HG02798 (cell line): ENCODE measurements at regions not wholly inside any gene's neighbourhood (a gene's known extent, or its start where the extent isn't known, plus 50 kb on each side); places are given as distances from the start of the nearest gene placed in this dataset.

Experiments used
- ATAC-seq: cut with Tn5 transposase; IDR thresholded peaks from one replicate; pipeline ENCODE4 v1.9.1; 2021; ENCODE audit warnings: mild to moderate bottlenecking; ENCODE audit not compliant: unreplicated experiment, poor library complexity

DNA sequence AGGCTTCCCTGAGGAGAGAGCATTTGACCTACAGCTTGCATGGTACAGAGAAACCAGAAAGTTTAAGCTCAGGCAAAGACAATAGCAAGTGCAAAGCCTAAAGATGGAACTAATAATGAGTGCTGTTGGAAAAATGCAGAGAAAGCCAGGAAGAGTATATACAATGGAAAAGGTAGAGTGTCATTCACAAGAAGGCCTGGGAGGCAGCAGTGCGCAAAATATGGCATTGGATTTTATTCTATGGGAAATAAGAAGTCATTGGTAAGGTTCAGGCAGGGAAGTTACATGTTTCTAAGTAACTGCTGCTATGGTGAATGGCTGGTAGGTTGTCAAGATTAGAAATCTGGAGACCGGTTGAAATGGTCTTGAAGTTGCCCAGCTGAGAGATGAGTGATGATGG is 2167.3 kb upstream of the CELF4 start:
- ATAC-seq: no peak

DNA sequence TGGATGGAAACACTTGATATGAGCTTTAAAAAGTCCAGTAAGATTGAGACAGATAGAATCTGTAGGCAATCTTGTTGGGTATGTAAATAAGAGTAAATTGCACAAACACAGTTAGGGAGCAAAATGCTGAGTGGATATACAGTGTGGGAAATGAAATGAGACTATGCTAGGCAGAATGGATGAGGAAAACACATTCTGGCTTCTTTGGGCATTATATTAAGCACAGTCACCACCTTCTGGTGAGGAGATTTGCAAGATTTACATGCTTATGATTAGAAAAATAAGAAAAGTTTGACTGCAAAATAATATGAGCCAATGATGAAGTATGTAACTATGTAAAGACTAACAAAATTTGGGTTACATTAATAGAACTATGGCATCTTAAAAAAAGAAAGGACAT is 2165.0 kb upstream of the CELF4 start:
- ATAC-seq: no peak

DNA sequence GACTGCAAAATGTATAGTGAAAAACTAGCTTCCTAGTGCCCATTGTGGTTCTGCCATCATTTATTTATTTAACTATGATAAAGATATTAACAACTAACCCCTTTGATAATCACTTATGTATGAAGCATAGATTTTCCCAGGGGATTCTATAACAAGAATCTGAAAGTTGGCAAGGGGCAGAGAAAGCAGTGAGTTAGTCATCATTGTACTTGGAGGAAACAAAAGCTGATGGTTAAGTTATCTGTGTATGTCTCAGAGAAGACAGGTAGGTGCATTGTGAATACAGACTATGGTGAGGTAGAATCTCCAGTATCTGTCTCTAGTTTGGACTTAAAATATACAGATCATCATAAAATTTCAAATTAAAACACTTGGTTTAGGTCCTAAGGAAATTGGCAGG is 2159.1 kb upstream of the CELF4 start:
- no peak for ATAC-seq

DNA sequence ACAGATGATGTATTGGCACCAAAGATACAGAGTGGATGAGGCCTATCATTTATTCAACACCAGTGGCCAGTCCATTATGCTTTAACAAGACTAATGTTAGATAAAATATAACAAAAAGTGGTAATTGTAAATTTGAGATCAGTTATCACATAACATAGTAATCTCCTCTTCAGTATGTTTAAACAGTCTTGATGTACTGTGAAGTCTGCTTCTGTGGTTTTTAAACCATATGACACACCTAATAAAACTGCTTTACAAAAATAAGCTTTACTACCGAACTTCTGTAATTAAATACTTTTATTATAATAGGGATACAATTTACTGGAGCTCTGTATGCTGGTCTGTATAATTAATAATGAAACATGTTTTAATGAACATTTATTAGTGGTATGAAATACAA is 2156.1 kb upstream of the CELF4 start:
- ATAC-seq: no peak

DNA sequence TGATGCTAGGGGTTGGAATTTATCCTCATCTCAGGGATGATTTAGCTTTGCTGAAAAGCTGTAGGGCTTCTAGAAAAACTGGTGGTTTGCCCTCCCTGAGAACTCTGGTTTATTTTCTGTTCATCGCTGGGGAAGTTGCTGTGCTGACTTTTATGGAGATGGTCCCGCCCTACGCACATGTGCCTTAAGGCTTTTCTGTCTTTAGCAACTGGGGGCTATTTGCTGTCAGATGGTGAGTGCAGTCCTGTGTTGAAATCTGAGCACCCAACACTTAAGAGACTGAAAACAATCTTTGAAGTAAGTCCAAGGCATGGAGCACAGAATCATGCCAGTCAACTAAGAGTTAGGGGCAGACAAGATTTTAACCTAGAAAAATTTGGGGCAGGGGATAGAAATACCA is 2148.4 kb upstream of the CELF4 start:
- ATAC-seq: no peak

DNA sequence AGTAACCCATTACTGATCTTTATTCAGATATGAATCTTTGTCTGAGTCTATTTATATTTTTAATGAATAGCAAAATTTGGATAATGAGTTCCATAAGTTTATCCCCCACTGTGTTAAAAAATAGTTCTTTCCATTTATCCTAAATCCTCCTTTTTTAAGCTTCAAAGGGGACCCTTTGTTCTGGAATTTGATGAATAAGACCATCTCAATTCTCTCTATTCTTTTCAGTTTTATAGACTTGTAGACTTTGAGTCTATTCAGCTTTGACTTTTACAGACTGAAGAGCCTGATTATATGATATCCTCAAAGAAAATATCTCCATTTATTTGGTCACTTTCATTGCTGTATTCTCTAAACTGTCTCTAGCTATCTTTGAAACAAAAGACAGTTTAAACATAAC is 2146.1 kb upstream of the CELF4 start:
- ATAC-seq: no peak

DNA sequence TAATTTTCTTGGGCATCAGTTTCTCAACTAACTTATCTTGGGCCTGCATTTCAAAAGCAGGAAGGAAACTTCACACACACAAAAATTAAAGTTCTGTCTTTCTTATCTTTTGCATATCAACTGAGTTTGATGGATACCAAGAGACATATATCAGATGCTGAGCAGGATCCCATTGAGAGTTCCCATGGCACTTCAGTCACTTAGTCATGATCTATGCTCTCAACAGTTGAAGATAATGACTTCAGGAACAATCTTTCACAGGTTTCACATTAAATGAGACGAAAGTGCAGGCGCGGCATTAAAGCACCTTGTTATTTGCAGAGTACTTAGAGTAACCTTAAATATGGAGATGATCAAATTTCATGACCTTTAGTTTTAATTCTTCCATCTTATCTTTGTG is 2139.8 kb upstream of the CELF4 start:
- ATAC-seq: no peak

DNA sequence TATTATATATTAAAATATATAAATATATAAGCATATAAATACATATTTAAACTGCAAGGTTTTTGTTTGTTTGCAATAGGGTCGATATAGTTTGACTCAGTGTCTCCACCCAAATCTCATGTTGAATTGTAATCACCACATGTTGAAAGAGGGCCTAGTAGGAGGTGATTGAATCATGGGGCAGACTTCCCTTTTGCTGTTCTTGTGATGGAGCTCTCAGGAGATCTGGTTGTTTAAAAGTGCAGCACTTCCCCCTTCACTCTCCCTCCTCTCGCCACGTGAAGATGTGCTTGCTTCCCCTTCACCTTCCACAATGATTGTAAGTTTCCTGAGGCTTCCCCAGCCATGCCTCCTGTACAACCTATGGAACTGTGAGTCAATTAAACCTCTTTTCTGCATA is 2137.3 kb upstream of the CELF4 start:
- no peak for ATAC-seq

DNA sequence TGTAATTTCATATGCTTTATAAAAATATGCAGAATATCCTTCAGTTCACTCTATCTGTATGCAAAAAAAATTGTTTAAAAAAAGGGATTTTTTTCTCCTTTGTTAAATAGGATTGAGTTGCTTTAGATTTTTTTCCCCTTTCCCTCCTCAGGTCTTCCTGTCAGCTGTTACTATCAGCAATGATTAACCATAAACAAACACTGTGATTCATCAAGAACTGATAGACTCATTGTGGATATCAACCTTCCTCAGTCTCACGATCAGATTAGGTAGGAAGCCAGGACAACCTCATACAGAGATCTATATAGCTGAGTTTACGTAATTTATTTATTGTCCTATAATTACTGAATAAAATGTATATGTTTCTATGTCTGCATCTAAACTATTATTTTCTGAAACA is 2136.2 kb upstream of the CELF4 start:
- ATAC-seq: no peak

DNA sequence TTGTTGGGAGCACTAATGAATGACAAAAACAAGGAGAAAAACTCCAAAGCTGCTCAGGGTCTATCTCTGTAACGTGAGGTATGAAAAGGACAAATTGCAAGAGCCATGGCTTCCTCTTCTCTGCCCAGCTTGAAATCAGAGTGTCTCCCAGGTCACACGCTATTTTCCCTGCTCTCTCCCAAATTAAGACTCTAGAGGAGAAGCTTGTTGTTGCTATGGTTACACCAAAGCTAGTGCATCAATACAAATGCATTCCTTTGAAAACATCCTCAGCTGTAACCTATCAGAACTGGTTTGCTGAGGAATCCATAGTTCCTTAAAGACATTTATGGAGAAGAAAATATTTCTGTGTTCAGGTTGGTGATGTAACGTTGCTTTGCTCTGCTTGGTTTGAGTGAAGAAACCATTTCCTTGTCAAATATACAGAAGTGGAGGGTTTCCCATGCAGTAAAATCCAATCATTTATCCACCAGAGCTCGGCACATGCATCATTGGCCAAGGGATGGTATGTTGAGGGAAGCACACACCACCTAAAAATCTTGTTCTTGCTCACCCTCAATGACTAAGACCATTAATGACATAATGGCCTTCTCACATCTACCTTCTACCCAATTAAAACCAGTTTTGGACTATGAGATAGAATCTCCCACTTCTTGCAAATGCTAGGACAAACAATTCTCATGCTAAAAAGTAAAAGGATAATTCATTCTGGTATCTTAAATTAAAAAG is 2135.6 kb upstream of the CELF4 start:
- ATAC-seq: no peak

DNA sequence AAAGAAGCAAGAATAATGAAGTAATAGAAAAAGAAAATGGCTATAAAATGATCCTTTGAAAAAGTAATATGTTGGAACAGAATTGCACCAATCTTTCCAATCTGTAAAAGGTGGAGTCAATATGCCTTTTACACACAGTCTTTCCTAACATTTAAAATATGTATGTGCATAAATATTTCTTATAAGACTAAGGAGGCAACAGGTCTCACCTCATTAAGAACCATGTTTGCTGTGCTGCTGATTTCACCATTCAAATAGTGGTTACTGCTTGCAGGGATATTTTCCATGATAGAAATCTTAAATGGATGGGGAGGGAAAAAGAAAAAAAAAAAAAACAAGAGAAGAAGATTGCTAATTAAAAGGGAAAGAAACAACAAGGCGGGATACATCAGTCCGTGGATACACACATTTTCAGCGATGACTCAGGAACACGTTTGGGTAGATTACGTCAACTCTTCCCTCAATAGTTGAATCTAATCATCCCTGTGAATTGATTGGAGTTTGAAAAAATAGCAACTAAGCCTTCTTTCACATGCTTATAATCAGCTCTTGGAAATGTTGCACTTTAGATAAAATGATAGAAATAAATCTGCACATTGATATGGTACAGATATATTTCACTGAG is 2133.9 kb upstream of the CELF4 start:
- ATAC-seq: no peak

DNA sequence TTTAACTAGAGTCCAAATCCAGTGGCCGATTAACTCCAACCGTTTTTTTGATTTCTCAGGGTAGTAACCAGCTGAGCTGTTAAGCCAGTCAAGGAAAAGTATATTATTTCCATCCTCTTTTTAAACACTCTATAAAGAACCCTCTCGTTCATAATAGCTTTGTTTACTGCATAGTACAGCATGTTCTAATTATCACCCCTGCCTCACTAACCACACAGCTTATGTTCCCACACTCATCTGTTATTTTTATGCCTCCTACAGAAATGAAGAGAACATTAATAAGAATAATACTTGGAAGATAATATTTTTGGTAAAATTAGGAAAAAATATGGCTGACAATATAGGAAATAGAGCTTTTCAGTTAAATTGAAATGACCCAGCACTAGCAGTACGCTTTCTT is 2132.8 kb upstream of the CELF4 start:
- no peak for ATAC-seq

DNA sequence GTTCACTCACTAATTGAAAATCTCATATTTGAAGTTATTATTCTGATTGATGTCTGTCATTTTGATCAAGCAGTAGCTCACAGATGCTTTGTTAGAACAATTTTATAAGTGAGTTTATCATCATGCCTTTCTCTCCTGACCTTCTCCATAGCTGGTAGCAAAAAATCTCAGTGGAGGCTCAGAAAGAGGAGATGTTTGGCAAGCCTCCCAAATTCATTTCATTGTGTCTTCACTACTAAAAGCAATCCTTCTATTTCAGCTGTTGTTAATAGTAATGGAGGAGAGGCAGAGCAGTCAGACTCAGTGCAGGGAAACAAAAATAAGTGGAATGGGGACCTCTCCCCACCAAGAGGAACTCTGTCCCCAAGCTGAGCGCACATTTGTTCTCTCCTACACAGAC is 2127.8 kb upstream of the CELF4 start:
- ATAC-seq: no peak

DNA sequence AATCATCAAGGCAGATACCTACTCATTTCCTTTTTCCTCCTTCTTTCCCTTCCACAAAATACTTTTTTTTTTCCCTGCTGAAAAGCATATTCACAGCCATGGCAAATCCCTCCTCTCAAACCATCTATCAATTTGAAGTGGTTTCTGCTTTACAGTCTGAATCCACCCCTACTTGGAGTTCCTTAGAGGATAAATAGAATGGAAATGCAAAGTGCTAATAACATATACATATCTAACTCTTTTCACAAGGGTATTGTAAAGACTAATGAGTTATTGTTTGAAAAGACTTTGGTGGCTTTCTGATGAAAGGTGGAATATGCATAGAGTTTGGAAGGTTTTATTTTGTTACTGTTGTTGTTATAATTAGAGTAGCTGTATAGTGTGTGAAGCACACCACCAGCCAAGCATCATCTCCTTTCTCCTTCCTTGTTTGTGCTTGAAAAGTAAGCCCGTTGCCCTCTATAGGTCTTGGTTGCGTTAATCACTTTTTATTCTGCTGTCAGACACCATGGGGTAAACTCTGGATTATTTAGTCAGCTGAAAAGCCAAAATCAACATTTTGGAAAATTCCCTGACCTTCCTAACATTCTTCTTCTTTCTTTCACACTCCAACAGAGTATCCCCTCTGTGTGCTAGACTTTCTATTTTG is 2126.9 kb upstream of the CELF4 start:
- ATAC-seq: no peak

DNA sequence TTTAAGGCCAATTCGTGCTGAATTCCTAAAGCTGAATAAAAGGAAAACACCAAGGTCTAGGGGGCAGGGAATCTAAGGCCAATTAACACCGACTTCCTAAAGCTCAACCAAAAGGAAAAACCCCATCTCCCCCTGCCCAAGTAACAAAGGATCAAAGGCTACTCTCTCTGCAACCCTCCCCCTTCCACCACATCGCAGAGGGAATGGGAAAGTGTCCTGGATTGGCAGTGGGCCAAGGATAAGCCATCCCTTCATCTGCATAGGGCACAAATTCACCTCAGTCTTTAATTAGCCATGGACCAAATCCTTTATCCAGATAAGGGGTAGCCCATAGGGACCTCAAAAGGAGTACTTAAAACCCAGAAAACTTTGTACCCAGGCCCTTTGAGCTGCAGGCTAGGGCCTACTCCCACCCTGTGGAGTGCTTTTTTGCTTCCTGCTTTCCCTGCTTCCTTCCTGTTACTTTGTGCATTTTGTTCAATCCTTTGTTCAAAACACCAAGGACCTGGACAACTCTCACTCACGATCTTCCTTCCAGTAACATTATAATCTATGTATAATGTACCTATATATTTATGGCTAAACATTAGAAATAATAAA is 2119.8 kb upstream of the CELF4 start:
- ATAC-seq: no peak

DNA sequence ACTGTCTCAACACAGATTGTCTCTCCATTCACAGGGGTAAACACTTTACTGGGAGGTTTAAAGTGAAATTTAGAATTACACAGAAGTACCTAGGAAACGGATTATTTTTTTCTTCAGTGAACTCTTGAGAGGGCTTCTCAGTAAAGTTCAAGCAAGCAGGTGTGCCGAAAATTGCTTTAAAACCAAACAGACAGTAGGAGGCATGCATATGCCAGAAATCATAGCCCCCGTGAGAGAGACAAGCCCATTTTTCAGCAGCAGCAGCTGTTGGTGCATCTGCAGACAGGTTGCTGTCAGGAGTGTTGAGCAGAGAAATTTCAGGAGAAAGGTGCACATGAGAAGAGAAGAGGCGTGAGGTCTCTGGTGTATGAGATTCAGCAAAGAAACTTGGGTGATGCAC is 2115.5 kb upstream of the CELF4 start:
- no peak for ATAC-seq

DNA sequence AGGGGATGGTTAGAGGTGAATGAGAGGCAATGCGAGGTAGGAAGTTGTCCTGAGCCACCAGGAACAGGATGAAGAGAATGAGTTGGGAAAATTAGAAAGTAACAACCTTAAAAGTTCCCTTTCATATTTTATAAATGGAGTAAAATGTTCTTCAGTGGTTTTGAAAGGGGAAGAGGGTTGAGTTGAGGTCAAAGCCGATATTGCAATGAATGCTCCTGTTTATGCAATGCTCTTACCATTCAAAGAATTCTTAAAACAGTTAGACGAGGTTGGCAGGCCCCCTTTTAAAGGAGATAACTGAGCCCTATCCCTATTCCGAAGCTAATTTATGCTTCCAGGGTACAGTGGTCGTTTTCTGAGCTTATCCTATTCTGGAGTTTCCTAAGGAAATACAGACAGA is 2110.3 kb upstream of the CELF4 start:
- ATAC-seq: no peak

DNA sequence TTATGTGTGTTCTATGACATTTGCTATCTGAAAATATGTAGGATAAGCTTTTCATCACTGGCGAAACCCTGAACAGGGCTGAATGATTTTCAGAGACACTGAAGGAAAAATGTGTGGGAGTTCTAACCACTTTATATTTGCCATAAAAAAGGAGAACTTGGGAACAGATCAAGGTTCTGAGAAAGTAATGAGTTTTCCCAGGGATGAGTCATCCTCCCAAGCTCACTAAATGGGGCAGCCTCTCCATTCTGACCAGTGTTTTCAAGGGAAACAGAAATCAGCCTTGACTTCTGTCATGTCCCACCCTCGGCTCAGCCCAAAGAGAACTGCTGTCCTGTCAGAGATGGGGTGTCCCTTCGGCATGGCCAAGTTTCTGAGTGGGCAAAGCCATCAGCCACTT is 2109.8 kb upstream of the CELF4 start:
- no peak for ATAC-seq

DNA sequence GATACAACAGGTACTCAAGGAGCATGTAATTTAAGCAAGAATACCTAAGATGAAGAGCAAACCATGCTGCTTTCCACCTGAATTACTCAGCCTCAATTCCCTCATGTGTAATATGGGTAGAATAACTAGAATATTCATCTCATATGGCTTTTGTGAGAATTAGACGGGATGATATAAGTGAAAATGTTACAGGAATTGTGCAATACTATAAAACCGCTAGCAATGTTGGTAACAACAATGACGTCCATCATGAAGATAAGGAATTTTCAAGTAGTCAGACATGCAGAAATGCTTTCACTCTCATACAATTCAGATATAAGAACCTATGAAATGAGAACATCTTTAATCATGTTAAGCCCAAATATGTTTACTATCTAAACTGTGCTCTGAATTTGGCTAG is 2106.6 kb upstream of the CELF4 start:
- no peak for ATAC-seq

DNA sequence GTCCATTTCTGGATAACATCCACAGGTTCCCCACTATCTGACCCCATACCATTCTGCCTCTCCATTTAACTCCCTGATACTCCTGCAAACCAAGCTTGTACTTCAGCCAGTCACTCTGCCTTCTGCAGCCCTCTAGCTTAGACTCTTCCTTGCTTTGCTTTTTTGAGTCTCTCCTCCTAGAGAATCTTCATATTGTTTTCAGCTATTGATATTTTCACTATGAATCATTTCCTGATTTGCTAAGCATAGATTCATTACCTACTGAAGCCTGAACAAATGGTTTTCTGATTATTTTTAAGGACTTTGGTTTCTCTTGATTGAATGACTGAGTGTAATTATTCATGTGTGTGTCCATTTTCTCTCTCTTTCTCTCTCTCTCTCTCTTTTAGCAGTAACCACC is 2102.3 kb upstream of the CELF4 start:
- no peak for ATAC-seq

DNA sequence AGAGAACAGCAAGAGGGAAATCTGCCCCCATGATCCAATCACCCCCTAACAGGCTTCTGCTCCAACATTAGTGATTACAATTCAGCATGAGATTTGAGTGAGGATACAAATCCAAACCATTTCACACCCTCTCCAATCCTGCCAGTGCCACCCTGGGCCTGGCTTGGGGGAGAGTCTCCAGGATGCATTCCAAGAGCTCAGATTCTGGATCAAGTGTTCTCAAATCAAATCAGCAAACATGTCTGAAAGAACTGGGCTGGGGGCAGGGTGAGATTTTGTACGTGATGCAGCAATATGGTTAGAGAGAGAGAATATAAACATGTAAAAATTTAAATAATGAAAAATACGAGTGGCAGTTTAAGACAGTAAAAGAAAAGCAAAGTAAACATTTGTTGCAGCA is 2100.9 kb upstream of the CELF4 start:
- ATAC-seq: no peak
